Natural killer cell treated with Interleukin-12 subunit alpha and Interleukin-12 subunit beta and Interleukin-15 and Interleukin-18, amount 100 ng/mL, for 72 hours (primary cell): ENCODE measurements at regions not wholly inside any gene's neighbourhood (a gene's known extent, or its start where the extent isn't known, plus 50 kb on each side); places are given as distances from the start of the nearest gene placed in this dataset.

Source experiments
- ATAC-seq, 2 donors: fragments of 150-1000 bp; cut with Tn5 transposase in 1 of 2; sonication (Bioruptor Pico), chemical (Tn5 transposase) in 1 of 2; 2 replicates each; pipeline ENCODE4 v1.10.0; 2021
- DNase-seq: peaks from one replicate; pipeline ENCODE4 v3.0.0; 2022; ENCODE audit warnings: low spot score
- H3K27ac Mint-ChIP-seq, 2 donors: 1 replicate in 1 of 2; 2 replicates in 1 of 2; pipeline ENCODE4 v1.8.0; 2022; ENCODE audit warnings: mixed read lengths in 2 of 2, mild to moderate bottlenecking in 1 of 2, moderate library complexity in 1 of 2
- H3K27me3 Mint-ChIP-seq, 2 donors: 1 replicate in 1 of 2; 2 replicates in 1 of 2; pipeline ENCODE4 v1.8.0; 2022; ENCODE audit warnings: mixed read lengths in 2 of 2
- H3K36me3 Mint-ChIP-seq: one replicate; pipeline ENCODE4 v1.8.0; 2022; ENCODE audit warnings: mixed read lengths
- H3K4me1 Mint-ChIP-seq, 2 donors: 1 replicate in 1 of 2; 2 replicates in 1 of 2; pipeline ENCODE4 v1.8.0; 2022; ENCODE audit warnings: low read depth in 2 of 2, mixed read lengths in 2 of 2, mild to moderate bottlenecking in 1 of 2
- H3K4me3 Mint-ChIP-seq: one replicate; pipeline ENCODE4 v1.8.0; 2022; ENCODE audit warnings: mixed read lengths
- H3K9me3 Mint-ChIP-seq: 2 replicates; pipeline ENCODE4 v1.8.0; 2022; ENCODE audit warnings: mixed read lengths

DNA sequence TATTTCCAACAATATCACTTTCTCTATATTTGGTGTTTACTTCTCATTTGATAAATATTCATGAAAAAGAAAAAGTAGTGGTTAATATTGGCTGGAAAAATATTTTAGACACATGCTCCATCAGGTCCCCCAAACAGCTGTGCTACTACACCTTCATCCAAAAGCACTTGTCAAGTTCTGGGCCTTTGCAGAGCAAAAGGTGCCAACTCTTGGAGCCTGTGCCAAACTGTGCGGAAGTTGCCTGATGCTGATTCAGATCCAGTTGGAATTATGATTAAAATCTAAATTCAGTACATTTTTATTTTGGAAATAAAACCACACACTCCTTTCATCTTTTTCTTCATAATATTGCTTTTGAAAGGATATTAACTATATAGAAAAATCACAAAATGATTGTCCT is 1497.4 kb upstream of the CADM2 start:
- Mint-ChIP-seq H3K4me3 (no peak overlapping the region), H3K36me3 (no peaks in the 10 kb centered on the region), H3K9me3 (peaks cover 5% of the 10 kb centered on the region), H3K27ac (no peak overlapping the region), H3K4me1 (no peaks in the 10 kb centered on the region), H3K27me3 (no peaks in the 10 kb centered on the region)
- ATAC-seq (no peak), DNase-seq (no peak)

DNA sequence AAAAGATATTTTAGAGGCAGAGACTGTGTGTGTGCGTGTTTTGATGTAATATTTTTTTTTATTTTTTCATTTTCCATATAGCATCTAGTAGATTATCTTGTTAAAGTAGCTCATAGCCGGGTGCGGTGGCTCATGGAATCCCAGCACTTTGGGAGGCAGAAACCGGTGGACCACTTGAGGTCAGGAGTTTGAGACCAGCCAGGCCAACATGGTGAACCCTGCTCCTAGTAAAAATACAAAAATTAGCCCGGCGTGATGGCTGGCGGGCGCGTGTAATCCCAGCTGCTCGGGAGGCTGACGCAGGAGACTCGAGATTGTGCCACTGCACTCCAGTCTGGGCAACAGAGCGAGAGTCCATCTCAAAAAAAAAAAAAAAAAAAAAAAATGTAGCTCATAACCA is 1481.2 kb upstream of the CADM2 start:
- Mint-ChIP-seq H3K4me1 (no peaks in the 10 kb centered on the region), H3K4me3 (no peak overlapping the region), H3K36me3 (peaks cover 5% of the 10 kb centered on the region), H3K27ac (no peak overlapping the region), H3K27me3 (no peaks in the 10 kb centered on the region), H3K9me3 (no peaks in the 10 kb centered on the region)
- DNase-seq, result no peak
- ATAC-seq, result no peak

DNA sequence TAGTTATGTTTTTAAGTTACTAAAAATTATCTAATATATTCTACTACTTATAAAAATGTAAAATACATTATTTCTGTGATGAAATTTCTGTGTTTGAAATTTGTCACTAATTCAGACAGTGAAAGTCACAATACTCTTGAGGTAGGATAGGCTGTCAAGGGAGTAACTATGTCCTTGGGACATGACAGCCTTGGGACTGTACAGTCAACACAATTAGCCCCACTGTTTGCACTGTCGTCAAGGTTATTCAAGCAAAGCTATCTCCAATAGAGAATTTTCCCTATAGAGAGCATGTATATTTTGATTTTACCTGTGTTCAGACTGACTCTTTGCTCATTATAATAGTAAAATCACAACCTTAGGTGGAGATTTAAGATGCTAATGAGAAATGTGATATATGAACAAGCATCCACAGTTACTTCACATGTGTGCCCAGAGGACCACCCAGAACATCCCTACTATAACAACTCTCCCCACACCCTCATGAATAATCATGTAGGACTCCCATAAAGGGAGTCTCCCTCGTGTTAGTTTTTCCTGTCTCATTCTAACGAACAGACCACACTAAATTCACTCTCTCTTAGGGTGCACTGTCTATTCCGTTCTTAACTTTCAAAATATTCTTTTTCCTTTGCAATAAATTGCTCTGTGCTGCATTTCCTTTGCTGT is 1476.3 kb upstream of the CADM2 start:
- Mint-ChIP-seq H3K9me3 (peaks cover 4% of the 10 kb centered on the region), H3K27me3 (no peaks in the 10 kb centered on the region), H3K27ac (no peak overlapping the region), H3K4me1 (no peaks in the 10 kb centered on the region), H3K4me3 (no peak overlapping the region), H3K36me3 (peaks cover 5% of the 10 kb centered on the region)
- no peak for ATAC-seq
- DNase-seq, result no peak

DNA sequence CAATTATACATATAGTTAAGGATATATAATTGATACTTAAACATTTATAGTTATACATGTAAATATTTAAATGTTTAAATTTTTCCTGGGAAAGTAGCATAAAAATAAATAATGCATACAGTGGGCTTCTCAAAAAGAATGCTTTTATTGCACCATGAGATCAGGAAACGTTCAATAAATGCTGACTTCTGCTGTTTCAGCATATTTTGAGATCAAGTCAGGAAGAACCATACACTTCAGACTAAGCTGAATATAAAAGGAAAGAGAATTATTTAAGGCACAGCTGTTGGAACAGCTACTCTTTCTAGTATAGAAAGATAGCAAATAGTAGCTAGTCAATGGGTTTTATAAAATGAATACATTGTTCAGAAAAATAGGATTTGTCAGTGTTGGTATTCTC is 1462.3 kb upstream of the CADM2 start:
- no peak for ATAC-seq

DNA sequence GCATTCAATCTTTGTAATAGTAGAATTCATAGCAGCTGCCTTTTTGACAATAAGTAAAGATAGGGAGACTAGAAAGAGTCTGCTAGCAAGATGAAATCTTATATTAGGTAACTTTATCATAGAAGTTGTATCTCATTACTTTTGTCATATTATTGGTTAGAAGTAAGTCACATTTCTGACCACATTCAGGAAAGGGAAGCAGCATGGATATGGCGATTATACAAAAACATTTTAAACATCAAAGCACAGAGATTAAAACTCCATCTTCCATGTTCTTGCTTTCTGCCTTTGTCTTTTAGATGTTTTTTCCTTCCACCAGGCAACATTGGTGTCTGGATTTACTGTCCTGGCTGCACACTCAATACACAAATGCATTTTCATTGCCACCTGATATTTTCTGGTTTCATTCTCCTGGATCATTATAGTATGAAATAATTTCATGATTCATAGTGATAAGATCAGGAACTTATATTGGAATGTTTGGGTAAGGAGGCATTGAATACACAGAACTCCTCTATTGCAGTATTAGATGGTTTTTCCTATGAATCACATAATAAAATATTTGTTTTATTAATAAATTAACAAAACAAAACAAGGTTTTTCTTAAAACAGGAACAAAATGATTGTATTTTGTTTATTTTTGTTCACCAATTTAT is 1460.3 kb upstream of the CADM2 start:
- no peak for ATAC-seq
- Mint-ChIP-seq H3K9me3 (peaks cover 3% of the 10 kb centered on the region), H3K4me3 (no peak overlapping the region), H3K27me3 (no peaks in the 10 kb centered on the region), H3K4me1 (no peaks in the 10 kb centered on the region), H3K36me3 (no peaks in the 10 kb centered on the region), H3K27ac (no peak overlapping the region)
- DNase-seq, result no peak

More for the DNA sequence above, 1462.3 kb upstream of the CADM2 start:
- DNase-seq, result no peak
- Mint-ChIP-seq H3K36me3 (no peaks in the 10 kb centered on the region), H3K4me3 (no peak overlapping the region), H3K9me3 (peaks cover 3% of the 10 kb centered on the region), H3K27me3 (no peaks in the 10 kb centered on the region), H3K27ac (no peak overlapping the region), H3K4me1 (no peaks in the 10 kb centered on the region)

DNA sequence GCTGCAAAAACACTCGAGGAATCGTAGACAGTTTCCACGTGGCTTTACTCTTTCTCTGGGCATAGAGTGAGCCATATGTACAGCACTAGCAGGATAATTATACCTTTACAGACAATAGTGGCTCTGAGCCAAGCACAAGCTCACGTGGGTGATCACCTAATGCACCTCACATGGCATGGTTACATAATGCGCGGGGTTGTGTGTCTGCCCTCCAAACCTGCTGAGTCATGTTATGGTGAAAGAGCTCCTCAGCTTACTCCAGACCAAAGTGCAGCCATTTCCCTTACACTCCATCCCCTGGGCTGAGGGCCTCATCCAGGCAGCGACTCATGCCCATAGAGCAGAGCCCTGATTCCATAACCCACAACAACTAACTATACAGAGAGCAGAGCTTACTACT is 1458.4 kb upstream of the CADM2 start:
- no peak overlapping the region for H3K4me3 Mint-ChIP-seq
- ATAC-seq, result no peak
- DNase-seq, result no peak
- H3K9me3 Mint-ChIP-seq, result peaks cover 3% of the 10 kb centered on the region
- H3K27me3 Mint-ChIP-seq, result no peaks in the 10 kb centered on the region
- H3K36me3 Mint-ChIP-seq, result no peaks in the 10 kb centered on the region
- no peak overlapping the region for H3K27ac Mint-ChIP-seq
- no peaks in the 10 kb centered on the region for H3K4me1 Mint-ChIP-seq

DNA sequence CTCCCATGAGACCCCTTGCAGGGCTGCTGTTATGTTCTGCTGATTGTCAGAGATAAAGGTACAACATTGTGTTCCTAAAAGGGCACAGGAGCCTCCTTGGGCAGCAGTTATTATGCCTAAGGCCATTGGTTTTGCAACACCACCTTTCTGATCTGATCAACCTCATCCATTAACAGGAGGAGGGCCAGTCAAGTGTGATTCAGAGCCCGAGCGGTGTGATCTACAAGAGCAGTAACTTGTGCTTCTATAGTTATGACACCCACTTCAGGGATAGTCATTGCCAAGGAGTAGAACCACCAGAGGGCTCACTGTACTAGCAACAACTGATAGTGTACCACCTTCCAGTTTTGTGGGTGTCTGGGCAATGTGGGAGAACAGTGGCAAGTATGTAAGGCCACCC is 1457.9 kb upstream of the CADM2 start:
- ATAC-seq (no peak), DNase-seq (no peak)
- Mint-ChIP-seq H3K27ac (no peak overlapping the region), H3K4me3 (no peak overlapping the region), H3K9me3 (peaks cover 3% of the 10 kb centered on the region), H3K27me3 (no peaks in the 10 kb centered on the region), H3K4me1 (no peaks in the 10 kb centered on the region), H3K36me3 (no peaks in the 10 kb centered on the region)

DNA sequence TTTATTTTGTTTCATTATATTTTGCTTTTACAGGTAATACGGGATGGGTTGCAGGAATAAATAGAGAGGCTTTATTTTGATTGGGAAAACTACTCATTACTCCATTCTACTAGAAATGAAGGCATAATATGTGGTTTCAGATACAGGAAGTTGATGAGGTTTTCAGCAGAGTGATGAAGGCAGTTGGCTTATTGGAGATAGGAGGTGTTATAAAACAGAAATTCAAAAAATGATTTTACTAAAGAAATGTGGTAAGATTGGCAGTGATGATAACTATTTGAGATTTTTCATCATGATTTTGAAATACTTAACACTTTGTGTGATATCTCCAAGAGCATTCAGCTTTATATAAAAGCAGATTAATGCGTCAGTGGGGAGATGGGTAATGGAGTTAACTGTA is 1445.7 kb upstream of the CADM2 start:
- H3K27me3 Mint-ChIP-seq, result no peaks in the 10 kb centered on the region
- DNase-seq (no peak), ATAC-seq (no peak)
- H3K4me1 Mint-ChIP-seq, result no peaks in the 10 kb centered on the region
- H3K36me3 Mint-ChIP-seq, result peaks cover 4% of the 10 kb centered on the region
- no peak overlapping the region for H3K27ac Mint-ChIP-seq
- H3K4me3 Mint-ChIP-seq, result no peak overlapping the region
- H3K9me3 Mint-ChIP-seq, result peaks cover 17% of the 10 kb centered on the region

DNA sequence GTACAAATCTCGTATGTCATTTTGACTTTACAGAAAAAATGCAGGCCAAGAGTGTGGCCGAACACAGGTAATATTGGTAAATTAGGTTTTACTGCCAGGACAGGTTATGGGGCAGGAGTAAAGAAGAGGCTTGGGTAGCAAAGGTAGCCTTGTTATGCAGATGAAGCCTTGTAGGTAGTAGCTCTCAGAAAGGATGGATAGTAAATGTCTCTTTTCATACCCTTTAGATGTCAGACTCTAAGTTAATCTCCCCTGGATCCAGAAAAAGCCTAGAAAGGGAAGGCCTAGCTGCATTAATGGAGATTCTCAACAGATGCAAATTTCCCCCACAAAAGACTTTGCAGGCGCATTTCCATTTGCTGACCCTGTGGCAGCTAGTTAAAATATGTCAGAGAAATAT is 1445.1 kb upstream of the CADM2 start:
- no peaks in the 10 kb centered on the region for H3K27me3 Mint-ChIP-seq
- ATAC-seq, result no peak
- no peak overlapping the region for H3K4me3 Mint-ChIP-seq
- no peaks in the 10 kb centered on the region for H3K4me1 Mint-ChIP-seq
- no peak overlapping the region for H3K27ac Mint-ChIP-seq
- H3K36me3 Mint-ChIP-seq, result peaks cover 4% of the 10 kb centered on the region
- H3K9me3 Mint-ChIP-seq, result peaks cover 17% of the 10 kb centered on the region
- DNase-seq, result no peak

DNA sequence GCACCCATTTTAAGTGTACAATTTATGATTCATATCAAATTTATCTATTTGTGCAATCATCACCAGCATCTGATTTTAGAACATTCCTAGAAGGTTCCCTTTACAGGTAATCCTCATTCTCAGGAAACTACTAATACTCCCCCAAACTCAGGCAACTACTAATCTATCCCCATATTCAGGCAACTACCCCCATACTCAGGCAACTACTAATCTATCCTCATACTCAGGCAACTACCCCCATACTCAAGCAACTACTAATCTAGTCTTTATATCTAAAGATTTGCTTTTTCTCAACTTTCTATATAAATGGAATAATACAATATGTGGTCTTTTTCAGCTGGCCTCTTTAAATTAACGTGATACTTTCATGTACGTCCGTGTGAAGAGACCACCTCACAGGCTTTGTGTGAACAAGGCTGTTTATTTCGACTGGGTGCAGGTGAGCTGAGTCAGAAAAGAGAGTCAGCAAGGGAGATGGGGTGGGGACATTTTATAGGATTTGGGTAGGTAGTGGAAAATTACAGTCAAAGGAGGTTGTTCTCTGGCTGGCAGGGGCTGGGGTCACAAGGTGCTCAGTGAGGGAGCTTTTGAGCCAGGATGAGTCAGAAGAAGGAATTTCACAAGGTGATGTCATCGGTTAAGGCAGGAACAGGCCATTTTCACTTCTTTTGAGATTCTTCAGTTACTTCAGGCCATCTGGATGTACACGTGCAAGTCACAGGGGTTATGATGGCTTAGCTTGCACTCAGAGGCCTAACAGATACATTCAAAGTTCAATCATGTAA is 1444.5 kb upstream of the CADM2 start:
- no peaks in the 10 kb centered on the region for H3K27me3 Mint-ChIP-seq
- H3K36me3 Mint-ChIP-seq, result no peaks in the 10 kb centered on the region
- no peak overlapping the region for H3K4me3 Mint-ChIP-seq
- no peaks in the 10 kb centered on the region for H3K4me1 Mint-ChIP-seq
- peaks cover 14% of the 10 kb centered on the region for H3K9me3 Mint-ChIP-seq
- no peak for ATAC-seq
- no peak overlapping the region for H3K27ac Mint-ChIP-seq
- no peak for DNase-seq

DNA sequence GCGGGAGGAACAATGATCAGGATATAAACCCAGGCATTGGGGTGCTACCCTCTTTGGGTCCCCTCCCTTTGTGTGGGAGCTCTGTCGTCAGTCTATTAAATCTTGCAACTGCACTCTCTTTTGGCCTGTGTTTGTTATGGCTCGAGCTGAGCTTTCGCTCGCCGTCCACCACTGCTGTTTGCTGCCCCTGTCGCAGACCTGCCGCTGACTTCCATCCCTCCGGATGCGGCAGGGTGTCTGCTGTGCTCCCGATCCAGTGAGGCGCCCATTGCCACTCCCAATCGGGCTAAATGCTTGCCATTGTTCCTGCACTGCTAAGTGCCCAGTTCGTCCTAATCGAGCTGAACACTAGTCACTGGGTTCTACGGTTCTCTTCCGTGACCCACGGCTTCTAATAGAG is 1443.7 kb upstream of the CADM2 start:
- H3K27ac Mint-ChIP-seq, result no peak overlapping the region
- no peaks in the 10 kb centered on the region for H3K4me1 Mint-ChIP-seq
- no peaks in the 10 kb centered on the region for H3K36me3 Mint-ChIP-seq
- ATAC-seq (no peak), DNase-seq (no peak)
- H3K4me3 Mint-ChIP-seq, result no peak overlapping the region
- peaks cover 14% of the 10 kb centered on the region for H3K9me3 Mint-ChIP-seq
- no peaks in the 10 kb centered on the region for H3K27me3 Mint-ChIP-seq

DNA sequence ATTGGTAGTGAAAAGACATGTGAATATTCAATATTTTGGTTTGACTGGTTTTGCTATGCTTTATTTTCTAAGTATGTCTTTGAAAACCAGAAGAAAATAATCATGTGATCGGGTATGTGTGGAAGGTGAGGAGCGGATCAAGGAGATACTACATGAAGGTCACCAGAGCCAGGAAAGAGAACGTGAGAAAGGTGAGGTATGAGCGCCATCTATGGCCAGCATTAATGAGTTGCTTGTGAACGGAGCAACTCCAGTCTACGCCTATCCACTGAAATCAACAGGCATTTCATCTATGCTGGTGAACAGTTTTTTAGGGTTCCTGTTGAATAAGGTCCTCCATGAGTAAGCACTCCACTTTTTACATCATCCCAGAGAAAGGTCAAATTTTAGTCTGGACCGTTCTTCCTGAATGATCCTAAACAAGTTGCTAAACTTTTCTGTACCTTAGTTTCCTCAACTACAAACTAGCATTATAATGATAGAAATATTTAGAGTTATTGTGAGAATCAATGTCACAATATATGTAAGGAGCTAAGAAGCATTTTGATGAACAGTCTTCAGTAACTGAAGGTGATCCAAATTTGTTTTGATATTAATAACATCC is 1435.2 kb upstream of the CADM2 start:
- DNase-seq, result no peak
- ATAC-seq, result no peak

DNA sequence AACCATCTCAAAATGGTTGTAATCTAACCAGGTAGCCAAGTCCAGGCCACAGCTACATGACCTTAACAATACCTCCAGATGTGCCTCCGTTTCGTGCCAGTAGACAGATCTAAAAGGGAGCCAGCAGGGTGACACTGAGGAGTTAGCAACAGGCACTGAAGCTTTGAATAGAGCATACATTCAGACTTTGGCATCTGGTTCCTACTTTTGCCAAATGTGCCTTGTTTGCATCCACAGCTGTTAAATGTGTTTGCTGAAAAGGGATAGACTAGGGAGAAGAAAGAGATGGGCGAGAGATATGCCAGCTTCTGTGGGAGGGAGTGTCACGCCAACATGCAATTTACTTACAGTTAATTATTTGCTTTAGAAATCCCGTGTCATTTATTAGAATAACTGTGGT is 1433.9 kb upstream of the CADM2 start:
- Mint-ChIP-seq H3K4me1 (no peaks in the 10 kb centered on the region), H3K27ac (no peak overlapping the region), H3K4me3 (no peak overlapping the region), H3K27me3 (no peaks in the 10 kb centered on the region), H3K9me3 (peaks cover 7% of the 10 kb centered on the region), H3K36me3 (no peaks in the 10 kb centered on the region)
- DNase-seq (no peak), ATAC-seq (no peak)

More for the DNA sequence above, 1435.2 kb upstream of the CADM2 start:
- Mint-ChIP-seq H3K27me3 (no peaks in the 10 kb centered on the region), H3K36me3 (no peaks in the 10 kb centered on the region), H3K4me1 (no peaks in the 10 kb centered on the region), H3K4me3 (no peak overlapping the region), H3K9me3 (peaks cover 7% of the 10 kb centered on the region), H3K27ac (no peak overlapping the region)

DNA sequence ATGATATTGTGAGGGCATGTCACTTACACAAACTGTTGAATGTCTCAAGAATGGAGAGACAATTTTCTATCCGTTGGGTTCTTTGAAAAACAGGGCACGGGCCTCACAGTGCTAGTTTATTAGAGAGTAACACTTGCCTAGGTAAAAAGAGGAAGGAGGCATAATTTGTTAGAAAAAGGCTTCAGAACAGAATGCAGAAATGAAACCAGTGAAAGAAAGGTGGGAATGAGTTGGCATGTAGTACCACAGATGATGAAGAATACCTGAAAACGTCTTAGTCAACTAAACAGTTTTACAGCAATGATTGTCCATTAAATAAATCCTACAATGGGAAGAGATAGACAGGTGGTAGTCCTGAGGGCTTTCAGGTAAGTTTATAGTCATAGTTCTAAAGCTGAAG is 1399.7 kb upstream of the CADM2 start:
- H3K27me3 Mint-ChIP-seq, result no peaks in the 10 kb centered on the region
- DNase-seq (no peak), ATAC-seq (no peak)
- H3K9me3 Mint-ChIP-seq, result peaks cover 30% of the 10 kb centered on the region
- H3K4me1 Mint-ChIP-seq, result no peaks in the 10 kb centered on the region
- H3K27ac Mint-ChIP-seq, result no peak overlapping the region
- H3K36me3 Mint-ChIP-seq, result peaks cover 12% of the 10 kb centered on the region
- no peak overlapping the region for H3K4me3 Mint-ChIP-seq
